ENCODE measurements at regions not wholly inside any gene's neighbourhood (a gene's known extent, or its start where the extent isn't known, plus 50 kb on each side); places are given as distances from the start of the nearest gene placed in this dataset.

GRCh38 chr13:33340631-33341030, 55.1 kb upstream of the STARD13 start:
- no peaks in the 10 kb centered on the region for H3K9me3 Mint-ChIP-seq
- no peak for TF ChIP-seq CTCF (IDR thresholded peaks at IDR 0.05)

GRCh38 chr13:33341861-33342452, 56.4 kb upstream of the STARD13 start:
- Mint-ChIP-seq H3K4me1 (ENCODE audit: low read depth) (peaks cover 14% of the 10 kb centered on the region), H3K4me3 (no peak overlapping the region), H3K27ac (no peak overlapping the region), H3K27me3 (ENCODE audit: insufficient read depth) (no peaks in the 10 kb centered on the region; the same call in none of the 2 replicates), H3K36me3 (ENCODE audit: low read depth) (peaks cover 7% of the 10 kb centered on the region; the same call in 1 of the 2 replicates), H3K9me3 (no peaks in the 10 kb centered on the region)
- DNase-seq: no peak
- TF ChIP-seq CTCF (IDR thresholded peaks at IDR 0.05): no peak

More at GRCh38 chr13:33340631-33341030, 55.1 kb upstream of the STARD13 start:
- Mint-ChIP-seq H3K4me3 (no peak overlapping the region), H3K36me3 (ENCODE audit: low read depth) (no peaks in the 10 kb centered on the region), H3K27me3 (ENCODE audit: insufficient read depth) (no peaks in the 10 kb centered on the region; the same call in 1 of the 2 replicates), H3K4me1 (ENCODE audit: low read depth) (peaks cover 7% of the 10 kb centered on the region), H3K27ac (no peak overlapping the region)
- DNase-seq: no peak

- Mint-ChIP-seq H3K27ac (no peak overlapping the region), H3K4me1 (ENCODE audit: low read depth) (peaks cover 35% of the 10 kb centered on the region), H3K4me3 (no peak overlapping the region), H3K9me3 (no peaks in the 10 kb centered on the region), H3K36me3 (ENCODE audit: low read depth) (peaks cover 7% of the 10 kb centered on the region; the same call in 1 of the 2 replicates), H3K27me3 (ENCODE audit: insufficient read depth) (no peaks in the 10 kb centered on the region; the same call in 1 of the 2 replicates)
- TF ChIP-seq CTCF (IDR thresholded peaks at IDR 0.05): no peak
- DNase-seq: no peak
These were observed 60.3 kb upstream of the STARD13 start for GRCh38 chr13:33345842-33346241.

- peaks cover 7% of the 10 kb centered on the region; the same call in 1 of the 2 replicates for H3K36me3 Mint-ChIP-seq (ENCODE audit: low read depth)
- H3K27ac Mint-ChIP-seq: peak overlapping the region; percentile 59
- no peak for TF ChIP-seq CTCF (IDR thresholded peaks at IDR 0.05)
These were observed 62.3 kb upstream of the STARD13 start for GRCh38 chr13:33347861-33348260.

GRCh38 chr13:33348366-33348765, 62.8 kb upstream of the STARD13 start:
- no peak for TF ChIP-seq CTCF (IDR thresholded peaks at IDR 0.05)
- Mint-ChIP-seq H3K4me1 (ENCODE audit: low read depth) (peaks cover 44% of the 10 kb centered on the region), H3K27me3 (ENCODE audit: insufficient read depth) (no peaks in the 10 kb centered on the region; the same call in 1 of the 2 replicates), H3K27ac (peak overlapping the region; percentile 59), H3K4me3 (peak overlapping the region; percentile 85), H3K9me3 (no peaks in the 10 kb centered on the region), H3K36me3 (ENCODE audit: low read depth) (peaks cover 7% of the 10 kb centered on the region; the same call in 1 of the 2 replicates)
- peak; percentile 66 for DNase-seq

More at GRCh38 chr13:33347861-33348260, 62.3 kb upstream of the STARD13 start:
- no peaks in the 10 kb centered on the region for H3K9me3 Mint-ChIP-seq
- peak overlapping the region; percentile 85; the same call in 1 of the 2 replicates for H3K4me3 Mint-ChIP-seq
- peaks cover 44% of the 10 kb centered on the region for H3K4me1 Mint-ChIP-seq (ENCODE audit: low read depth)
- DNase-seq: no peak
- H3K27me3 Mint-ChIP-seq (ENCODE audit: insufficient read depth): no peaks in the 10 kb centered on the region; the same call in 1 of the 2 replicates
